H7 (cell line): ENCODE measurements at regions not wholly inside any gene's neighbourhood (a gene's known extent, or its start where the extent isn't known, plus 50 kb on each side); places are given as distances from the start of the nearest gene placed in this dataset.
"Not testable (repeated sequence)": the region's sequence is repeated elsewhere in the genome, so short reads cannot be mapped to it uniquely, and the experiment has no call there.

Experiments
- DNase-seq: peaks from one replicate; pipeline ENCODE4 v3.0.0; 2012
- H3K27me3 ChIP-seq: 2 replicates; pipeline ENCODE4 v1.6.0; 2011; ENCODE audit warnings: mild to moderate bottlenecking, low read length; ENCODE audit not compliant: control insufficient read depth, insufficient read depth
- H3K36me3 ChIP-seq: replicated peaks from 2 replicates; pipeline ENCODE4 v1.5.1; 2011; ENCODE audit warnings: low read length; ENCODE audit not compliant: control insufficient read depth, insufficient read depth
- H3K4me3 ChIP-seq: 2 replicates; pipeline ENCODE4 v1.5.1; 2011; ENCODE audit warnings: low read depth, mild to moderate bottlenecking, control low read depth, low read length, moderate library complexity; ENCODE audit not compliant: insufficient read depth

- not testable (repeated sequence) for H3K36me3 ChIP-seq, DNase-seq, H3K4me3 ChIP-seq, H3K27me3 ChIP-seq
Measured at GRCh38 chr3:16023881-16024280, 150.6 kb upstream of the GALNT15 start.

- peaks cover 2% of the 10 kb centered on the region; the same call in 1 of the 2 replicates for H3K27me3 ChIP-seq
- DNase-seq, result no peak
- H3K4me3 ChIP-seq, result no peak overlapping the region
- H3K36me3 ChIP-seq, result no peaks in the 10 kb centered on the region
Measured at GRCh38 chr3:16024548-16024947, 149.9 kb upstream of the GALNT15 start.

- peaks cover 2% of the 10 kb centered on the region; the same call in 1 of the 2 replicates for H3K27me3 ChIP-seq
- H3K36me3 ChIP-seq, result no peaks in the 10 kb centered on the region
- no peak overlapping the region for H3K4me3 ChIP-seq
- no peak for DNase-seq
Measured at GRCh38 chr3:16026753-16027152, 147.7 kb upstream of the GALNT15 start.

- Histone ChIP-seq H3K4me3 (no peak overlapping the region), H3K27me3 (no peaks in the 10 kb centered on the region; the same call in 1 of the 2 replicates), H3K36me3 (no peaks in the 10 kb centered on the region)
- no peak for DNase-seq
Measured at GRCh38 chr3:16028604-16029003, 145.9 kb upstream of the GALNT15 start.

- no peak for DNase-seq
- Histone ChIP-seq H3K27me3 (no peaks in the 10 kb centered on the region; the same call in 1 of the 2 replicates), H3K4me3 (no peak overlapping the region), H3K36me3 (no peaks in the 10 kb centered on the region)
Measured at GRCh38 chr3:16030342-16030741, 144.1 kb upstream of the GALNT15 start.

DNA sequence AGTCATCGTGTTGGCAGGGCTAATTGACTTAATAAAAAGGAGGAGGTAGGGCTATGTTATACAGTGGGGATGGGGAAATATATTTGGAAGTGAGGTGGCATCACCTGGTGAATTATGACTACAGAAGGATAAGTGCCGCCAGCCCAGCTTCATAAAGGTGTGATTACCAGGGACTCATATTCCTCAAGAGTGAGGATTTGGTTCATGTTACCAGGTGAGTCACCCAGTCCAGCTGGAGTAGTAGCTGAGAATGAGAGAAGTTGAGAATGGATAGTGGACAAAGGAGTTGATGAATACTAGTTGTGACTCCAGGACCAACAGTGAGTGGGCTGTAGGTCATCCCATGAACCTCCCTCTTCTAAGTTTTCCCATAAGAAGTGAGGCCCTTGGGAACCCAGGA is 143.0 kb upstream of the GALNT15 start:
- DNase-seq, result no peak
- H3K4me3 ChIP-seq, result no peak overlapping the region
- H3K27me3 ChIP-seq, result no peaks in the 10 kb centered on the region; the same call in 1 of the 2 replicates
- H3K36me3 ChIP-seq, result no peaks in the 10 kb centered on the region

DNA sequence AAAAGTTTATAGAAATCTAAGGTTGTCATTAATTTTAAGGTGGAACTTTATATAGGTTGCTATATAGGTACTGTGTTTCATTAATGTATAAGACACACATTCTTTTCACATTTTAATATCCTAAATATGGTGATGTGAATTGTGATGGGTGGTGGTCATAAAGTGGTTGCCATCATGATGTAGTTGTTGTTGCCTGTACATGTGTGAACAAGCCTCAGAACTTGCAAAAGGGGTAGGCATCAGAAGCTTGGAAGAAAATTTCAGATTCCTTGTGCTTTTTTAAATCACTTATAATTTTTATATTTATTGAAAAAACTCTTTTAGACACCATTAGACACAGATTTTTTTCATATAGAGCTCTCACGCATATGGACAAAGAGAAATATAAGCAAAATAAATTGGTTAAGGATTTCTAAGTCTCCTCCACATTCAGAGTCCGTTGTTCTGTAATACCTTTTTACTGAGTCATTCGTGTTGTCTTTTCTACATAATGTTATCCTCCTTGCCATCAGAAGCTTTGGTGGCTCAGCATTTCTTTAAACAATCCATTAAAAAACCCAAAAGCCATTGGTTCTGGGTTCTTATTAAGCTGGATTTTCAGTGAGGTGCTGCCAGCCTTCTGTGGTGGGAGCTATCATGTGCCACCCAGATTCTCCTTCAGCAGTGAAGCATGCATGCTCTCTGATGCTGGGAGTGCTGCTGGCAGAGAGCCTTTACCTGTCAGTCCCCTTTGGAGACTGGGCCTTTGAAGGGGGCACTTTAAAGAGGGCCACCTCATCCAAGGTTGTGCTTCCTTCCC is 140.4 kb upstream of the GALNT15 start:
- DNase-seq, result no peak
- Histone ChIP-seq H3K27me3 (no peaks in the 10 kb centered on the region; the same call in 1 of the 2 replicates), H3K4me3 (no peak overlapping the region), H3K36me3 (no peaks in the 10 kb centered on the region)

GRCh38 chr3:16040991-16041390 is 133.5 kb upstream of the GALNT15 start:
- H3K36me3 ChIP-seq, result no peaks in the 10 kb centered on the region
- DNase-seq, result no peak
- no peaks in the 10 kb centered on the region; the same call in 1 of the 2 replicates for H3K27me3 ChIP-seq
- no peak overlapping the region for H3K4me3 ChIP-seq

DNA sequence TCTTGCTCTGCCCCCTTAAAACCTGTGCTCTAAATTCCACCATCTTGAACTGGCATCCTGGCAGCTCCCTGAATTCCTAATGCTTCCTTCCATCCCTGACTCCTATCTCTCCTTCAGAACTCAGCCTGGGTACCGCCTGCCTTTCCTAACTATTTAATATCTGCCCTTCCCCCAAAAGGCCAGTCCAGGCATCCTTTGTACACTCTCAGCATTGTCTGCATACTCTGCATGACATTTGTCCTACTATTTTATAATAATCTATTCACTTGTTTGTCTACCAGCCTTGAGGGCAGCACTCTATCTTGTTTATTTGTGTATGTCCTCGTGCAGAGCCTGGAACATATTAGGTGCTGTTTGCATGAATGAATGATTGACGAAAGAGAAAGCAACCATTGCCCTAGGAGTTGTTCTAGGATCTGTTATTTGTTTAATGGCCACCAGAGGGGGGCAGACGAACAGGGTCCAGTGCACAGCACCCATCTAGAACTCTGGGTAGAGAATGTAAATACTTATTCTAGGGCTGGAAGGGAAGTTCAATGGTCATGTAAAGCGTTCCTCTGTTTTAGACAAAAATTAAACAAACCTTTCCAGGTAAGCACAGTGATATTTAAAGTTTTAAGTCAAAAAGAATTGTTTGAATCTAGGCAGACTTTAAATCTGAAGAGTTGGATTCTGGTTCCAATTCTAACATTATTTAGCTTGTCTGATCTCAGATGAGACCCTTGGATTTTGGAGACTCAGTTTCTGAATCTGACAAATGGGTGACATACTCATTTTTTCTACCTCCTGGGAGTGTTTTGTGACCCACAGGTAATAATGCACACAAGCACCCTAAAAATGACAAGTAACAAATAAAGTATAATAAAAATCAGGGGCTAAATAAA is 125.8 kb upstream of the GALNT15 start:
- Histone ChIP-seq H3K4me3 (no peak overlapping the region), H3K27me3 (no peaks in the 10 kb centered on the region), H3K36me3 (no peaks in the 10 kb centered on the region)
- peak; percentile 78 for DNase-seq

GRCh38 chr3:16050641-16051467 is 123.6 kb upstream of the GALNT15 start:
- H3K27me3 ChIP-seq, result no peaks in the 10 kb centered on the region
- DNase-seq, result no peak
- H3K4me3 ChIP-seq, result no peak overlapping the region
- H3K36me3 ChIP-seq, result no peaks in the 10 kb centered on the region

GRCh38 chr3:16051691-16052090 is 122.8 kb upstream of the GALNT15 start:
- H3K4me3 ChIP-seq, result no peak overlapping the region
- H3K36me3 ChIP-seq, result no peaks in the 10 kb centered on the region
- DNase-seq, result no peak
- no peaks in the 10 kb centered on the region for H3K27me3 ChIP-seq

GRCh38 chr3:16052964-16053363 is 121.5 kb upstream of the GALNT15 start:
- Histone ChIP-seq H3K4me3 (no peak overlapping the region), H3K36me3 (no peaks in the 10 kb centered on the region), H3K27me3 (no peaks in the 10 kb centered on the region)
- DNase-seq, result no peak

- Histone ChIP-seq H3K4me3 (no peak overlapping the region), H3K27me3 (no peaks in the 10 kb centered on the region), H3K36me3 (no peaks in the 10 kb centered on the region)
- DNase-seq, result no peak
Measured at GRCh38 chr3:16053794-16054193, 120.7 kb upstream of the GALNT15 start.

DNA sequence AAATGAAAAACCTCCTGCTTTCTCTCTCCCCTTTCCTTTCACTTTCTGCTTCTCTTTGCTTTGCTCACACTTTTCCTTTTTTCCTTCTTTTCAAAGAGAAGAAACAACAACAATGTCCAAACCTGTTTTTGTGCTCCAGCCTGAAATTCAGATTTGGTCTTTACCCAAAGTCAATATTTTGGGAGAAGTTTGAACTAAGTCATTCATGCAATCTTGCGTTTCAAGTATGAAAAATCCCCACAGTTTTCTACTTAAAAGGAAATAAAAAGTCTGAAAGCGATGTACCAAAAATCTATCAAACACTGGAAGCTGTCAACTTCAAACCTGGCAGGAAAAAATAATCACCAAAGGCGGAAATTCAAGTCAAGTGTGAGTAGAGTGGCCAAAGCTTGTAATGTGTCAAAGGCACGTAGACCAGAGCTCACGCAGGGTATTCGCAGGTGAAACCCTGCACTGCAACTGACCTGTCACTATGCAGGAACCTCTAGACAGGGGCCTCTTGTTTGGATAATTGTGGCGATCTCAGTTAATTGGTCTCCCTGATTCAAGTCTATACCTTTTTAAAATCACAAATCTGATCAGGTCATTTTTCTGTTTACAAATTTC is 118.8 kb upstream of the GALNT15 start:
- peak; percentile 16 for DNase-seq
- Histone ChIP-seq H3K4me3 (no peak overlapping the region), H3K27me3 (no peaks in the 10 kb centered on the region), H3K36me3 (no peaks in the 10 kb centered on the region)
